H1 (cell line): ENCODE measurements at regions not wholly inside any gene's neighbourhood (a gene's known extent, or its start where the extent isn't known, plus 50 kb on each side); places are given as distances from the start of the nearest gene placed in this dataset.

Experiments
- CTCF ChIA-PET: fragments of 300-600 bp; sonication (Branson Sonifier 250); formaldehyde crosslinking; loops from one replicate; lab custom pipeline; 2021; ENCODE audit not compliant: partially characterized antibody; lab: Charles Lee
- POLR2A ChIA-PET: fragments of 300-600 bp; sonication (Branson Sonifier 250); formaldehyde crosslinking; loops from one replicate; lab custom pipeline; 2021; ENCODE audit warnings: inconsistent platforms; ENCODE audit not compliant: partially characterized antibody; lab: Charles Lee
- DNase-seq, 2 experiments: peaks; one replicate each; pipeline versions ENCODE4 v3.0.0 to v3.0.0-alpha.2; 2010 to 2022; ENCODE audit warnings: low spot score in 2 of 2, low read depth in 1 of 2, mixed read lengths in 1 of 2
- FAIRE-seq: peaks from 2 replicates; lab custom pipeline; 2011; peaks lifted over from hg19 to GRCh38; lab: Jason Lieb, UNC
- H2AFZ ChIP-seq: 2 replicates; pipeline ENCODE4 v1.8.1; 2012; ENCODE audit warnings: low read length, inconsistent platforms
- H2AK5ac ChIP-seq: 2 replicates; pipeline ENCODE4 v1.6.1; 2013; ENCODE audit warnings: low read depth, low read length
- H2BK120ac ChIP-seq: replicated peaks from 2 replicates; pipeline ENCODE3; 2013; ENCODE audit warnings: low read depth, low read length, inconsistent platforms
- H2BK12ac ChIP-seq: 2 replicates; pipeline ENCODE4 v1.6.1; 2013; ENCODE audit warnings: low read depth, low read length
- H2BK15ac ChIP-seq: 2 replicates; pipeline ENCODE4 v1.6.1; 2013; ENCODE audit warnings: low read length
- H2BK20ac ChIP-seq: 2 replicates; pipeline ENCODE4 v1.6.1; 2013; ENCODE audit warnings: low read length
- H2BK5ac ChIP-seq: 2 replicates; pipeline ENCODE4 v1.6.1; 2013; ENCODE audit warnings: low read depth, low read length
- H3K14ac ChIP-seq: 2 replicates; pipeline ENCODE4 v1.6.1; 2013; ENCODE audit warnings: inconsistent platforms; ENCODE audit not compliant: insufficient read length
- H3K18ac ChIP-seq: 2 replicates; pipeline ENCODE4 v1.6.1; 2013; ENCODE audit warnings: low read length; ENCODE audit errors: extremely low read depth
- H3K23ac ChIP-seq: 2 replicates; pipeline ENCODE4 v1.6.1; 2013; ENCODE audit warnings: inconsistent platforms; ENCODE audit not compliant: insufficient read length
- H3K23me2 ChIP-seq: 2 replicates; pipeline ENCODE4 v1.6.1; 2013; ENCODE audit warnings: low read depth, low read length
- H3K27ac ChIP-seq: 2 replicates; pipeline ENCODE4 v1.6.1; 2011; ENCODE audit warnings: low read depth, low read length, inconsistent platforms
- H3K27me3 ChIP-seq, 4 experiments: replicated peaks in 1 of 4; 1 replicate in 1 of 4; 2 replicates in 3 of 4; pipeline versions ENCODE4 v1.6.1 to v1.8.1; 2011 to 2013; ENCODE audit warnings: low read length in 3 of 4, mild to moderate bottlenecking in 3 of 4, inconsistent platforms in 2 of 4, mixed read lengths in 2 of 4, moderate library complexity in 1 of 4; ENCODE audit not compliant: control insufficient read depth in 3 of 4, insufficient read depth in 3 of 4; ENCODE audit errors: extremely low read depth in 1 of 4
- H3K36me3 ChIP-seq, 4 experiments: 2 replicates each; pipeline versions ENCODE4 v1.6.1 to v1.8.1; 2011 to 2013; ENCODE audit warnings: mild to moderate bottlenecking in 4 of 4, low read length in 3 of 4, moderate library complexity in 2 of 4, control low read depth in 1 of 4, inconsistent platforms in 1 of 4; ENCODE audit not compliant: insufficient read depth in 4 of 4, control insufficient read depth in 2 of 4
- H3K4ac ChIP-seq: replicated peaks from 2 replicates; pipeline ENCODE3; 2013; ENCODE audit warnings: low read length, low read depth, mixed read lengths, inconsistent platforms; ENCODE audit not compliant: insufficient read length
- H3K4me1 ChIP-seq, 4 experiments: replicated peaks in 1 of 4; 1 replicate in 1 of 4; 2 replicates in 3 of 4; pipeline versions ENCODE4 v1.6.1 to v1.8.1; 2011 to 2013; ENCODE audit warnings: low read length in 3 of 4, inconsistent platforms in 2 of 4, mixed read lengths in 1 of 4; ENCODE audit not compliant: insufficient read depth in 4 of 4, control insufficient read depth in 3 of 4
- H3K4me2 ChIP-seq, 2 experiments: 2 replicates each; pipeline versions ENCODE4 v1.6.1 to v1.8.1; 2011 to 2013; ENCODE audit warnings: low read depth in 2 of 2, low read length in 2 of 2, control low read depth in 1 of 2, inconsistent platforms in 1 of 2, mild to moderate bottlenecking in 1 of 2; ENCODE audit not compliant: insufficient read depth in 1 of 2
- H3K4me3 ChIP-seq, 4 experiments: fragments of 200-600, 300-600 bp in 1 of 4; sonication (generic), shearing (Covaris generic), sonication (Bioruptor Twin) in 1 of 4; 2 replicates each; pipeline versions ENCODE4 v1.5.1 to v1.8.1; 2011 to 2016; ENCODE audit warnings: low read length in 4 of 4, low read depth in 3 of 4, control low read depth in 2 of 4, inconsistent platforms in 2 of 4, mild to moderate bottlenecking in 2 of 4, mixed read lengths in 1 of 4, moderate library complexity in 1 of 4; ENCODE audit not compliant: insufficient read depth in 2 of 4; ENCODE audit errors: extremely low read depth in 1 of 4
- H3K56ac ChIP-seq: replicated peaks from 2 replicates; pipeline ENCODE3; 2013; ENCODE audit warnings: low read depth, mild to moderate bottlenecking, mixed read lengths, low read length, inconsistent platforms; ENCODE audit not compliant: insufficient read length
- H3K79me1 ChIP-seq: 2 replicates; pipeline ENCODE4 v1.6.1; 2013; ENCODE audit warnings: low read depth, low read length, control low read depth
- H3K79me2 ChIP-seq, 2 experiments: 2 replicates each; pipeline versions ENCODE4 v1.6.1 to v1.8.1; 2012 to 2013; ENCODE audit warnings: low read length in 2 of 2, mild to moderate bottlenecking in 2 of 2, inconsistent platforms in 1 of 2; ENCODE audit not compliant: insufficient read depth in 2 of 2, control insufficient read depth in 1 of 2
- H3K9ac ChIP-seq, 4 experiments: replicated peaks in 1 of 4; 1 replicate in 1 of 4; 2 replicates in 3 of 4; pipeline versions ENCODE4 v1.6.1 to v1.8.1; 2011 to 2013; ENCODE audit warnings: low read depth in 3 of 4, low read length in 3 of 4, control low read depth in 2 of 4, mild to moderate bottlenecking in 2 of 4, moderate library complexity in 2 of 4, inconsistent platforms in 1 of 4; ENCODE audit errors: extremely low read depth in 1 of 4
- H3K9me3 ChIP-seq, 2 experiments: 2 replicates each; pipeline versions ENCODE4 v1.6.1 to v1.8.1; 2012 to 2013; ENCODE audit warnings: mild to moderate bottlenecking in 2 of 2, moderate library complexity in 2 of 2, control low read depth in 1 of 2, inconsistent platforms in 1 of 2, low read depth in 1 of 2, low read length in 1 of 2, mixed read lengths in 1 of 2; ENCODE audit not compliant: insufficient read depth in 2 of 2
- H4K20me1 ChIP-seq, 2 experiments: replicated peaks in 1 of 2; 2 replicates each; pipeline versions ENCODE3 to v1.8.1; 2011 to 2013; ENCODE audit warnings: inconsistent platforms in 2 of 2, low read length in 2 of 2, mild to moderate bottlenecking in 1 of 2; ENCODE audit not compliant: insufficient read depth in 2 of 2, control insufficient read depth in 1 of 2
- H4K5ac ChIP-seq: 2 replicates; pipeline ENCODE4 v1.6.1; 2013; ENCODE audit warnings: low read length, low read depth, mixed read lengths, inconsistent platforms; ENCODE audit not compliant: insufficient read length
- H4K8ac ChIP-seq: 2 replicates; pipeline ENCODE4 v1.8.0; 2013; ENCODE audit warnings: mild to moderate bottlenecking, moderate library complexity, low read length, inconsistent platforms; ENCODE audit not compliant: insufficient read depth; ENCODE audit errors: extremely low read depth
- H4K91ac ChIP-seq: replicated peaks from 2 replicates; pipeline ENCODE3; 2013; ENCODE audit warnings: low read length, mixed read lengths, inconsistent platforms; ENCODE audit not compliant: insufficient read length
- ATF2 ChIP-seq: IDR thresholded peaks from 2 replicates; pipeline ENCODE4 v1.6.1; 2012; ENCODE audit warnings: low read length, inconsistent platforms
- BACH1 ChIP-seq: IDR thresholded peaks from 2 replicates; pipeline ENCODE4 v1.6.1; 2012; ENCODE audit warnings: low read length, improper control_type of control experiment
- CHD1 ChIP-seq: IDR thresholded peaks from 2 replicates; pipeline ENCODE4 v1.6.1; 2012; ENCODE audit warnings: low read depth, low read length, improper control_type of control experiment
- HDAC6 ChIP-seq: IDR thresholded peaks from one replicate; pipeline ENCODE4 v1.7.1; 2012; ENCODE audit warnings: low read depth, mild to moderate bottlenecking, inconsistent platforms, low read length, moderate library complexity
- MAFK ChIP-seq: IDR thresholded peaks from 2 replicates; pipeline ENCODE4 v1.6.1; 2012; ENCODE audit warnings: low read depth, mild to moderate bottlenecking, improper control_type of control experiment, low read length
- POLR2A ChIP-seq, 2 experiments: IDR thresholded peaks; 1 replicate in 1 of 2; 2 replicates in 1 of 2; pipeline ENCODE4 v1.6.1; 2011; ENCODE audit warnings: low read depth in 2 of 2, low read length in 2 of 2, mild to moderate bottlenecking in 2 of 2; ENCODE audit errors: control extremely low read depth in 1 of 2
- POU5F1 ChIP-seq: IDR thresholded peaks from 2 replicates; pipeline ENCODE4 v1.6.1; 2011; ENCODE audit warnings: low read depth, mild to moderate bottlenecking, low read length, moderate library complexity
- RAD21 ChIP-seq, 2 experiments: IDR thresholded peaks in 1 of 2; conservative IDR thresholded peaks in 1 of 2; 2 replicates each; pipeline ENCODE4 v1.6.1; 2011; ENCODE audit warnings: low read depth in 2 of 2, low read length in 2 of 2, improper control_type of control experiment in 1 of 2, inconsistent platforms in 1 of 2, mild to moderate bottlenecking in 1 of 2, moderate library complexity in 1 of 2
- TEAD4 ChIP-seq: IDR thresholded peaks from 2 replicates; pipeline ENCODE4 v1.6.1; 2012; ENCODE audit warnings: low read depth, low read length, inconsistent platforms, mixed read lengths
- USF2 ChIP-seq: IDR thresholded peaks from 2 replicates; pipeline ENCODE4 v1.6.1; 2011; ENCODE audit warnings: low read length, improper control_type of control experiment
- WGBS, 2 experiments: shearing (Covaris generic) in 1 of 2; methylation state at CpG; one replicate each; pipeline versions ENCODE4 v1.1.6 to v1.1.7; 2013 to 2015; ENCODE audit warnings: low lambda C conversion rate in 2 of 2, mixed read lengths in 2 of 2, inconsistent platforms in 1 of 2, low coverage in 1 of 2, missing lambda C conversion rate in 1 of 2; ENCODE audit not compliant: insufficient replicate concordance in 2 of 2, insufficient coverage in 1 of 2, insufficient read length in 1 of 2; ENCODE audit errors: extremely low coverage in 1 of 2, missing lambda C conversion rate in 1 of 2; 5-methylcytosine and 5-hydroxymethylcytosine counted together
- TF ChIP-seq, protein P1 (sequence below): IDR thresholded peaks from 2 replicates; pipeline ENCODE4 v1.6.1; 2011; ENCODE audit warnings: low read depth, mild to moderate bottlenecking, low read length; ENCODE audit not compliant: insufficient read depth

DNA sequence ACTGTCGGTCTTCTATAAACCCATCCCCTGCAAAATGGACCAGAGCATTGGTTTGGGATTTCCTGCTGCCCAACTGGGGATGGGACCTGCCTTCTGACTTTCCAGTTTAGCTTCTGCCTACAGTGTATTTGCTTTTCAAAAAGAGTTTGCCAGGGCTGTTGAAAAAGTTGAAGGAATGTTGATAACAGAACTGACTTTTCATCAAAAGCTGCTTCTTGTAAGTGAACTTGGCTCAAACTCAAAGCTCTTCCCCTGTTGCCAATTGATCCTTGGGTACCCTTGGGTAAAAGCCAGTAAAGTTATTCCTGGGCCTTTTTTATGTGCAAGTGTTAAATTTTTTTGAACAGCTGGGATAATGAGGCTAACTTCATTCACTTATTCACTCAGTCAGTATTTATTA lies 142.9 kb upstream of the SLC30A5 start:
- Histone ChIP-seq H3K14ac (no peak overlapping the region), H3K56ac (no peak overlapping the region), H3K79me1 (no peaks in the 10 kb centered on the region; the same call in 1 of the 2 replicates), H2BK12ac (no peak overlapping the region), H4K20me1 (no peaks in the 10 kb centered on the region), H3K36me3 (no peaks in the 10 kb centered on the region), H3K79me2 (no peaks in the 10 kb centered on the region), H2BK5ac (no peak overlapping the region), H3K23me2 (no peaks in the 10 kb centered on the region), H3K23ac (no peak overlapping the region), H2AFZ (0 out of 2 replicates have a peak overlapping the region, but pooled peaks have one; percentile 16), H3K4me1 (peaks cover 0 to 2% (median 0%) of the 10 kb centered on the region in 4 experiments; a peak in 1 of 7 replicates), H2BK120ac (no peak overlapping the region), H3K18ac (no peak overlapping the region), H4K8ac (no peak overlapping the region), H3K27ac (no peak overlapping the region), H2BK15ac (no peak overlapping the region), H4K91ac (no peak overlapping the region), H3K4ac (no peak overlapping the region), H4K5ac (no peak overlapping the region), H3K9me3 (no peaks in the 10 kb centered on the region), H3K4me2 (no peak overlapping the region), H2AK5ac (no peak overlapping the region), H3K27me3 (no peaks in the 10 kb centered on the region), H3K9ac (no peak overlapping the region), H3K4me3 (no peak overlapping the region), H2BK20ac (no peak overlapping the region; the same call in 1 of the 2 replicates)
- FAIRE-seq (no peak), DNase-seq (no peak)
- 85% methylated on average over 1 of the region's 1 CpG; no CpG with 5 or more reads in 1 of the 2 experiments for WGBS, 2 experiments
- POLR2A ChIA-PET: no interaction called here
- CTCF ChIA-PET: interaction anchor here (0.6 to 1.4 kb wide), 3 partner anchors 8 to 1730 kb away, joined by 3 read pairs; no protein-coding TSS in a partner anchor
- TF ChIP-seq HDAC6 (no peak), TEAD4 (no peak), POLR2A (IDR thresholded peaks at IDR 0.05; ENCODE audit: control extremely low read depth in 1 of 2, low read depth in 2 of 2, low read length in 2 of 2) (no peak), USF2 (no peak), POU5F1 (no peak), CHD1 (no peak), MAFK (no peak), RAD21 (IDR thresholded peaks at IDR 0.05 in 1 of 2, conservative IDR thresholded peaks at IDR 0.05 in 1 of 2; ENCODE audit: low read depth in 2 of 2, low read length in 2 of 2) (no peak), BACH1 (no peak), ATF2 (no peak)
- TF ChIP-seq, protein P1, sequence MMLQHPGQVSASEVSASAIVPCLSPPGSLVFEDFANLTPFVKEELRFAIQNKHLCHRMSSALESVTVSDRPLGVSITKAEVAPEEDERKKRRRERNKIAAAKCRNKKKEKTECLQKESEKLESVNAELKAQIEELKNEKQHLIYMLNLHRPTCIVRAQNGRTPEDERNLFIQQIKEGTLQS: no peak
